ENCODE measurements at regions not wholly inside any gene's neighbourhood (a gene's known extent, or its start where the extent isn't known, plus 50 kb on each side); places are given as distances from the start of the nearest gene placed in this dataset.

- TF ChIP-seq, protein P1, sequence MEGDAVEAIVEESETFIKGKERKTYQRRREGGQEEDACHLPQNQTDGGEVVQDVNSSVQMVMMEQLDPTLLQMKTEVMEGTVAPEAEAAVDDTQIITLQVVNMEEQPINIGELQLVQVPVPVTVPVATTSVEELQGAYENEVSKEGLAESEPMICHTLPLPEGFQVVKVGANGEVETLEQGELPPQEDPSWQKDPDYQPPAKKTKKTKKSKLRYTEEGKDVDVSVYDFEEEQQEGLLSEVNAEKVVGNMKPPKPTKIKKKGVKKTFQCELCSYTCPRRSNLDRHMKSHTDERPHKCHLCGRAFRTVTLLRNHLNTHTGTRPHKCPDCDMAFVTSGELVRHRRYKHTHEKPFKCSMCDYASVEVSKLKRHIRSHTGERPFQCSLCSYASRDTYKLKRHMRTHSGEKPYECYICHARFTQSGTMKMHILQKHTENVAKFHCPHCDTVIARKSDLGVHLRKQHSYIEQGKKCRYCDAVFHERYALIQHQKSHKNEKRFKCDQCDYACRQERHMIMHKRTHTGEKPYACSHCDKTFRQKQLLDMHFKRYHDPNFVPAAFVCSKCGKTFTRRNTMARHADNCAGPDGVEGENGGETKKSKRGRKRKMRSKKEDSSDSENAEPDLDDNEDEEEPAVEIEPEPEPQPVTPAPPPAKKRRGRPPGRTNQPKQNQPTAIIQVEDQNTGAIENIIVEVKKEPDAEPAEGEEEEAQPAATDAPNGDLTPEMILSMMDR (optimal IDR thresholded peaks at IDR 0.05 in 1 of 3, IDR thresholded peaks at IDR 0.05 in 1 of 3, conservative IDR thresholded peaks at IDR 0.05 in 1 of 3; ENCODE audit: extremely low read depth in 1 of 3, insufficient read depth in 2 of 3, low read length in 3 of 3) = no peak
- no peak for TF ChIP-seq EZH2 (IDR thresholded peaks at IDR 0.05; ENCODE audit: low read length)
Observed at GRCh38 chr20:23232219-23232581, 118.4 kb upstream of the NXT1 start.

Measured in keratinocyte (primary cell).